ENCODE measurements at regions not wholly inside any gene's neighbourhood (a gene's known extent, or its start where the extent isn't known, plus 50 kb on each side); places are given as distances from the start of the nearest gene placed in this dataset.

DNA sequence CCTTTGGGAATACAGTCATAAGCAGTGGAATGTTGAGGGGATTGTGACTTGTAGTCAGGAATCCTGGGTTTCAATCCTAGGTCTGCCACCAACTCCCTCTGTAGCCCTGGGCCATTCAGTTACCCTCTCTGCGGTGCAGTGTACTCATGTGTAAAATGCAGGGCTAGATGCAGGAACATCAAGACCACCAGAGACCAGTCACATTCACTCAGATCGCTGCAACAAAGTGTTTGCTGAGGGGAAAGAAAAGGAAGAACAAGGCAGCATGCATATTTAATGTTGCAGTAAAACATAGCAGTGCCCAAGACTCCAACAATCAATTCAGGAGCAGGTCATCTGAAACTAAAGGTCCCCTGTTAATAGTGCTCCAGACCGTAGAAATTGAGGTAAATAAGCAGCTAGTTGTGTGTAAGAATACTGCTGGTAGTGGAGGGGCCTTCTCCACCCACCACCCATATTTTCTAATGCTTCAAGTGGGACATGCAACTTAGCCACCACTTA, 410.7 kb downstream of the OMA1 start:
- no peak for TF ChIP-seq EZH2 (IDR thresholded peaks at IDR 0.05; ENCODE audit: borderline replicate concordance, low read length)
- TF ChIP-seq, protein P1, sequence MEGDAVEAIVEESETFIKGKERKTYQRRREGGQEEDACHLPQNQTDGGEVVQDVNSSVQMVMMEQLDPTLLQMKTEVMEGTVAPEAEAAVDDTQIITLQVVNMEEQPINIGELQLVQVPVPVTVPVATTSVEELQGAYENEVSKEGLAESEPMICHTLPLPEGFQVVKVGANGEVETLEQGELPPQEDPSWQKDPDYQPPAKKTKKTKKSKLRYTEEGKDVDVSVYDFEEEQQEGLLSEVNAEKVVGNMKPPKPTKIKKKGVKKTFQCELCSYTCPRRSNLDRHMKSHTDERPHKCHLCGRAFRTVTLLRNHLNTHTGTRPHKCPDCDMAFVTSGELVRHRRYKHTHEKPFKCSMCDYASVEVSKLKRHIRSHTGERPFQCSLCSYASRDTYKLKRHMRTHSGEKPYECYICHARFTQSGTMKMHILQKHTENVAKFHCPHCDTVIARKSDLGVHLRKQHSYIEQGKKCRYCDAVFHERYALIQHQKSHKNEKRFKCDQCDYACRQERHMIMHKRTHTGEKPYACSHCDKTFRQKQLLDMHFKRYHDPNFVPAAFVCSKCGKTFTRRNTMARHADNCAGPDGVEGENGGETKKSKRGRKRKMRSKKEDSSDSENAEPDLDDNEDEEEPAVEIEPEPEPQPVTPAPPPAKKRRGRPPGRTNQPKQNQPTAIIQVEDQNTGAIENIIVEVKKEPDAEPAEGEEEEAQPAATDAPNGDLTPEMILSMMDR (conservative IDR thresholded peaks at IDR 0.05 in 1 of 2, IDR thresholded peaks at IDR 0.05 in 1 of 2; ENCODE audit: extremely low read depth in 1 of 2, insufficient read depth in 1 of 2, low read depth in 1 of 2, low read length in 2 of 2) = no peak

Measured in mammary epithelial cell (primary cell).